Endothelial cell of umbilical vein (primary cell): ENCODE measurements at regions not wholly inside any gene's neighbourhood (a gene's known extent, or its start where the extent isn't known, plus 50 kb on each side); places are given as distances from the start of the nearest gene placed in this dataset.
"Not testable (repeated sequence)": the region's sequence is repeated elsewhere in the genome, so short reads cannot be mapped to it uniquely, and the experiment has no call there.

Experiments
- BruUV-seq: library from RNA; stranded (reverse); fragments of 400-500 nt; replicated peaks from 2 replicates; lab custom pipeline; 2021; lab: Mats Ljungman, UMichigan
- CTCF ChIA-PET: fragments of 300-600, 350-600 bp; sonication (Branson Sonifier 250); formaldehyde crosslinking; loops from one replicate; lab custom pipeline; 2021; ENCODE audit warnings: antibody characterized with exemption, inconsistent platforms; lab: Charles Lee
- POLR2A ChIA-PET: fragments of 300-600, 350-600 bp; sonication (Branson Sonifier 250); formaldehyde crosslinking; loops from one replicate; lab custom pipeline; 2021; ENCODE audit warnings: antibody characterized with exemption, inconsistent platforms; lab: Charles Lee
- DNase-seq: peaks from one replicate; pipeline ENCODE4 v3.0.0-alpha.2; 2011; ENCODE audit warnings: low read depth, low spot score
- FAIRE-seq: peaks from 2 replicates; lab custom pipeline; 2011; peaks lifted over from hg19 to GRCh38; lab: Jason Lieb, UNC
- H2AFZ ChIP-seq: 2 replicates; pipeline ENCODE4 v1.6.0; 2012; ENCODE audit warnings: low read depth, low read length, control low read depth, inconsistent platforms
- H3K27ac ChIP-seq: 2 replicates; pipeline ENCODE4 v1.5.1; 2011; ENCODE audit warnings: low read depth, mild to moderate bottlenecking, control low read depth, low read length, moderate library complexity; ENCODE audit not compliant: insufficient read depth
- H3K27me3 ChIP-seq, 2 experiments: 2 replicates each; pipeline versions ENCODE4 v1.6.0 to v1.6.1; 2011; ENCODE audit warnings: low read length in 2 of 2, mixed read lengths in 1 of 2; ENCODE audit not compliant: control insufficient read depth in 2 of 2, insufficient read depth in 2 of 2
- H3K36me3 ChIP-seq, 2 experiments: 2 replicates in 1 of 2; 3 replicates in 1 of 2; pipeline ENCODE4 v1.5.1; 2011; ENCODE audit warnings: low read length in 2 of 2, mild to moderate bottlenecking in 1 of 2, moderate library complexity in 1 of 2; ENCODE audit not compliant: control insufficient read depth in 2 of 2, insufficient read depth in 2 of 2; ENCODE audit errors: extremely low read depth in 1 of 2
- H3K4me1 ChIP-seq: 3 replicates; pipeline ENCODE4 v1.5.1; 2011; ENCODE audit warnings: mild to moderate bottlenecking, low read length; ENCODE audit not compliant: control insufficient read depth, insufficient read depth; ENCODE audit errors: extremely low read depth
- H3K4me2 ChIP-seq: 2 replicates; pipeline ENCODE4 v1.6.1; 2011; ENCODE audit warnings: low read length, control low read depth, mixed read lengths; ENCODE audit not compliant: insufficient read depth
- H3K4me3 ChIP-seq, 3 experiments: fragments of 200-600 bp in 1 of 3; sonication (generic), shearing (Covaris generic) in 1 of 3; replicated peaks in 1 of 3; 2 replicates each; pipeline ENCODE4 v1.5.1; 2011 to 2016; ENCODE audit warnings: control low read depth in 3 of 3, low read length in 3 of 3, mild to moderate bottlenecking in 2 of 3, inconsistent platforms in 1 of 3, low read depth in 1 of 3, moderate library complexity in 1 of 3; ENCODE audit not compliant: insufficient read depth in 1 of 3
- H3K79me2 ChIP-seq: 2 replicates; pipeline ENCODE4 v1.6.0; 2012; ENCODE audit warnings: low read length, inconsistent platforms; ENCODE audit not compliant: control insufficient read depth, insufficient read depth
- H3K9ac ChIP-seq: replicated peaks from 2 replicates; pipeline ENCODE3; 2011; ENCODE audit warnings: low read length, control low read depth; ENCODE audit not compliant: insufficient read depth; ENCODE audit errors: extremely low read depth
- H3K9me1 ChIP-seq: replicated peaks from 3 replicates; pipeline ENCODE4 v1.6.0; 2011; ENCODE audit warnings: mild to moderate bottlenecking, low read length; ENCODE audit not compliant: control insufficient read depth, insufficient read depth; ENCODE audit errors: extremely low read depth
- H3K9me3 ChIP-seq: replicated peaks from 2 replicates; pipeline ENCODE4 v1.5.1; 2012; ENCODE audit warnings: low read length, inconsistent platforms; ENCODE audit not compliant: control insufficient read depth, insufficient read depth
- H4K20me1 ChIP-seq: replicated peaks from 2 replicates; pipeline ENCODE3; 2011; ENCODE audit warnings: mild to moderate bottlenecking, low read length; ENCODE audit not compliant: control insufficient read depth, insufficient read depth; ENCODE audit errors: extremely low read depth
- FOS ChIP-seq: IDR thresholded peaks from 2 replicates; pipeline ENCODE4 v1.6.1; 2011; ENCODE audit warnings: mild to moderate bottlenecking, low read length, moderate library complexity, borderline replicate concordance; ENCODE audit not compliant: insufficient read depth
- JUN ChIP-seq: IDR thresholded peaks from 2 replicates; pipeline ENCODE4 v1.6.1; 2011; ENCODE audit warnings: borderline replicate concordance, low read depth; ENCODE audit not compliant: insufficient read length, insufficient read depth
- MYC ChIP-seq: IDR thresholded peaks from one replicate; pipeline ENCODE4 v1.6.1; 2011; ENCODE audit warnings: mild to moderate bottlenecking, low read depth, low read length
- POLR2A ChIP-seq: IDR thresholded peaks from 2 replicates; pipeline ENCODE4 v1.6.1; 2012; ENCODE audit warnings: low read depth, mild to moderate bottlenecking, control low read depth, low read length
- POLR2AphosphoS5 ChIP-seq: IDR thresholded peaks from 2 replicates; pipeline ENCODE4 v1.6.1; 2012; ENCODE audit warnings: low read depth, mild to moderate bottlenecking, control low read depth, low read length, moderate library complexity; ENCODE audit not compliant: insufficient read depth
- dilution Hi-C: fragments of 300-500 bp; cut with MboI; formaldehyde crosslinking; loops from one replicate; pipeline ENCODE4 v1.15.0; 2019; ENCODE audit warnings: low sequenced_read_pairs; ENCODE audit not compliant: extremely low pct_ligation_motif_present
- intact Hi-C: fragments of 100-400 bp; cut with micrococcal nuclease; formaldehyde crosslinking; loops from one replicate; pipeline ENCODE4 v1.10.0; 2022
- TF ChIP-seq, protein P1 (sequence below), 2 donors: IDR thresholded peaks; 1 replicate in 1 of 2; 2 replicates in 1 of 2; pipeline ENCODE4 v1.5.1; 2011; ENCODE audit warnings: low read length in 2 of 2, mild to moderate bottlenecking in 2 of 2, moderate library complexity in 2 of 2, control low read depth in 1 of 2, inconsistent platforms in 1 of 2, low read depth in 1 of 2; ENCODE audit not compliant: insufficient read depth in 1 of 2; ENCODE audit errors: extremely low read depth in 1 of 2

DNA sequence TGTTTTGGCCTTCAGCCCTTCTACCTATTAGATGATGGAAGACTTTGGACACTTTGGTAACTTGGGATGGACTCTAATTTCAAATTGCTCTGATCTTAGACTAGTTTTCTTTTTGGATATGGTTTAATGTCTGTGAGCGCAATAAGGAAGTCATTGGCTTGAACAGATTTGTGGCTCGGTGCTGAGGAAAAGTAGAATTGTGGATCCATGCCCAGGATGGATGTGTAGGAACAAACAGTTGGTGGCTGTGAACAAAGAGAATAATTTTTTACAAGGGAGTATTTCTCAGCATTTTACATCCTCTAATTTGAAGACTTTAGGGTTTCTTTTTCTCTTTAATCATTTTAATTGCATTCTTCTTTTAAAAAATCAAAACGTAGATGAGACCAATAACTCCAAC is 327.1 kb downstream of the GLUD2 start:
- intact Hi-C loops = no loop called here
- no peaks in the 10 kb centered on the region for H3K36me3 ChIP-seq
- no peak for FAIRE-seq
- H3K27me3 ChIP-seq = no peaks in the 10 kb centered on the region
- H4K20me1 ChIP-seq = no peaks in the 10 kb centered on the region
- no peak overlapping the region for H2AFZ ChIP-seq
- no peak overlapping the region for H3K4me3 ChIP-seq
- no peak overlapping the region for H3K4me2 ChIP-seq
- H3K27ac ChIP-seq = no peak overlapping the region
- POLR2A ChIA-PET = no interaction called here
- CTCF ChIA-PET = no interaction called here
- H3K9me3 ChIP-seq = no peaks in the 10 kb centered on the region
- DNase-seq = no peak
- dilution Hi-C loops = no loop called here
- H3K79me2 ChIP-seq = no peaks in the 10 kb centered on the region
- TF ChIP-seq POLR2A (no peak), JUN (no peak), MYC (no peak), FOS (no peak), POLR2AphosphoS5 (no peak)
- TF ChIP-seq, protein P1, sequence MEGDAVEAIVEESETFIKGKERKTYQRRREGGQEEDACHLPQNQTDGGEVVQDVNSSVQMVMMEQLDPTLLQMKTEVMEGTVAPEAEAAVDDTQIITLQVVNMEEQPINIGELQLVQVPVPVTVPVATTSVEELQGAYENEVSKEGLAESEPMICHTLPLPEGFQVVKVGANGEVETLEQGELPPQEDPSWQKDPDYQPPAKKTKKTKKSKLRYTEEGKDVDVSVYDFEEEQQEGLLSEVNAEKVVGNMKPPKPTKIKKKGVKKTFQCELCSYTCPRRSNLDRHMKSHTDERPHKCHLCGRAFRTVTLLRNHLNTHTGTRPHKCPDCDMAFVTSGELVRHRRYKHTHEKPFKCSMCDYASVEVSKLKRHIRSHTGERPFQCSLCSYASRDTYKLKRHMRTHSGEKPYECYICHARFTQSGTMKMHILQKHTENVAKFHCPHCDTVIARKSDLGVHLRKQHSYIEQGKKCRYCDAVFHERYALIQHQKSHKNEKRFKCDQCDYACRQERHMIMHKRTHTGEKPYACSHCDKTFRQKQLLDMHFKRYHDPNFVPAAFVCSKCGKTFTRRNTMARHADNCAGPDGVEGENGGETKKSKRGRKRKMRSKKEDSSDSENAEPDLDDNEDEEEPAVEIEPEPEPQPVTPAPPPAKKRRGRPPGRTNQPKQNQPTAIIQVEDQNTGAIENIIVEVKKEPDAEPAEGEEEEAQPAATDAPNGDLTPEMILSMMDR (IDR thresholded peaks at IDR 0.05; ENCODE audit: extremely low read depth in 1 of 2, insufficient read depth in 1 of 2, low read depth in 1 of 2, low read length in 2 of 2) = no peak
- no peak overlapping the region for H3K9ac ChIP-seq
- no peaks in the 10 kb centered on the region for H3K4me1 ChIP-seq
- BruUV-seq = no TSS peak
- no peaks in the 10 kb centered on the region for H3K9me1 ChIP-seq

DNA sequence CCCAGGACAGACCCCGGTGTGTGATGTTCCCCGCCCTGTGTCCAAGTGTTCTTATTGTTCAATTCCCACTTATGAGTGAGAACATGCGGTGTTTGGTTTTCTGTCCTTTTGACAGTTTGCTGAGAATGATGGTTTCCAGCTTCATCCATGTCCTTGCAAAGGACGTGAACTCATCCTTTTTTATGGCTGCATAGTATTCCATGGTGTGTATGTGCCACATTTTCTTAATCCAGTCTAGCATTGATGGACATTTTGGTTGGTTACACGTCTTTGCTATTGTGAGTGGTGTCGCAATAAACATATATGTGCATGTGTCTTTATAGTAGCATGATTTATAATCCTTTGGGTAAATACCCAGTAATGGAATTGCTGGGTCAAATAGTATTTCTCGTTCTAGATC is 334.5 kb downstream of the GLUD2 start:
- CTCF ChIA-PET, DNase-seq, H4K20me1 ChIP-seq, dilution Hi-C loops, H3K27ac ChIP-seq, H3K9ac ChIP-seq, H2AFZ ChIP-seq, FAIRE-seq, H3K4me3 ChIP-seq, H3K4me1 ChIP-seq, BruUV-seq, H3K27me3 ChIP-seq, H3K4me2 ChIP-seq, intact Hi-C loops, H3K36me3 ChIP-seq, POLR2A ChIA-PET, H3K9me1 ChIP-seq, H3K9me3 ChIP-seq, H3K79me2 ChIP-seq: not testable (repeated sequence)
